B cell (primary cell): ENCODE measurements at regions not wholly inside any gene's neighbourhood (a gene's known extent, or its start where the extent isn't known, plus 50 kb on each side); places are given as distances from the start of the nearest gene placed in this dataset.

Source experiments
- ATAC-seq: fragments of 200-7000 bp; cut with Tn5 transposase; one replicate; pipeline ENCODE4 v1.10.0; 2021; ENCODE audit warnings: low read depth, mild to moderate bottlenecking, moderate number of reproducible peaks, moderate library complexity
- CTCF ChIA-PET: fragments of 350-600 bp; sonication (Branson Sonifier 250); formaldehyde crosslinking; loops from one replicate; lab custom pipeline; 2021; ENCODE audit warnings: antibody characterized with exemption, inconsistent platforms; lab: Charles Lee
- POLR2A ChIA-PET: fragments of 350-600 bp; sonication (Branson Sonifier 250); formaldehyde crosslinking; loops from one replicate; lab custom pipeline; 2021; ENCODE audit warnings: antibody characterized with exemption; lab: Charles Lee
- DNase-seq: peaks from one replicate; pipeline ENCODE4 v3.0.0; 2013
- H2AFZ ChIP-seq: 2 replicates; pipeline ENCODE4 v1.6.1; 2012; ENCODE audit warnings: mild to moderate bottlenecking, low read depth, low read length; ENCODE audit not compliant: insufficient read depth, poor library complexity, severe bottlenecking
- H3K27ac ChIP-seq, 2 donors: 1 replicate in 1 of 2; 2 replicates in 1 of 2; pipeline ENCODE4 v1.5.1; 2012 to 2013; ENCODE audit warnings: low read length in 2 of 2, mild to moderate bottlenecking in 2 of 2, moderate library complexity in 1 of 2
- H3K27me3 ChIP-seq, 4 experiments: fragments of 200-600 bp in 1 of 4; sonication (generic) in 1 of 4; replicated peaks in 1 of 4; 1 replicate in 2 of 4; 2 replicates in 2 of 4; pipeline versions ENCODE4 v1.6.1 to v1.7.0; 2013 to 2016; ENCODE audit warnings: low read length in 3 of 4, mild to moderate bottlenecking in 2 of 4, mixed read lengths in 1 of 4, moderate library complexity in 1 of 4; ENCODE audit not compliant: insufficient read depth in 4 of 4, control insufficient read depth in 3 of 4; ENCODE audit errors: control extremely low read depth in 1 of 4
- H3K36me3 ChIP-seq, 2 experiments: replicated peaks in 1 of 2; 1 replicate in 1 of 2; 2 replicates in 1 of 2; pipeline versions ENCODE4 v1.6.1 to v1.7.1; 2013; ENCODE audit warnings: low read length in 1 of 2; ENCODE audit not compliant: insufficient read depth in 2 of 2, control insufficient read depth in 1 of 2; ENCODE audit errors: control extremely low read depth in 1 of 2, extremely low read depth in 1 of 2
- H3K4me1 ChIP-seq, 2 donors: fragments of 200-600 bp in 1 of 2; sonication (generic) in 1 of 2; 1 replicate in 1 of 2; 2 replicates in 1 of 2; pipeline versions ENCODE4 v1.5.1 to v1.6.1; 2013 to 2017; ENCODE audit warnings: low read length in 2 of 2; ENCODE audit not compliant: control insufficient read depth in 2 of 2, insufficient read depth in 2 of 2
- H3K4me2 ChIP-seq: replicated peaks from 2 replicates; pipeline ENCODE3; 2012; ENCODE audit warnings: mild to moderate bottlenecking, low read depth, low read length; ENCODE audit not compliant: poor library complexity, severe bottlenecking
- H3K4me3 ChIP-seq, 5 experiments: fragments of 200-600 bp in 1 of 5; sonication (generic) in 1 of 5; 1 replicate in 3 of 5; 2 replicates in 2 of 5; pipeline versions ENCODE4 v1.5.1 to v1.7.0; 2011 to 2016; ENCODE audit warnings: low read length in 4 of 5, mild to moderate bottlenecking in 4 of 5, low read depth in 2 of 5, control low read depth in 1 of 5, moderate library complexity in 1 of 5; ENCODE audit not compliant: insufficient read depth in 1 of 5; ENCODE audit errors: control extremely low read depth in 1 of 5, extremely low read depth in 1 of 5
- H3K79me2 ChIP-seq: fragments of 200-600 bp; sonication (generic); one replicate; pipeline ENCODE4 v1.6.0; 2016; ENCODE audit warnings: low read length; ENCODE audit not compliant: control insufficient read depth, insufficient read depth
- H3K9ac ChIP-seq: fragments of 200-600 bp; sonication (generic); 2 replicates; pipeline ENCODE4 v1.6.1; 2017; ENCODE audit warnings: mild to moderate bottlenecking, low read length, moderate library complexity
- H3K9me3 ChIP-seq, 3 donors: one replicate each; pipeline versions ENCODE4 v1.6.1 to v1.7.1; 2013; ENCODE audit warnings: low read length in 2 of 3; ENCODE audit not compliant: control insufficient read depth in 2 of 3, insufficient read depth in 1 of 3; ENCODE audit errors: control extremely low read depth in 1 of 3
- H4K20me1 ChIP-seq: 2 replicates; pipeline ENCODE4 v1.6.0; 2012; ENCODE audit warnings: mild to moderate bottlenecking, low read length; ENCODE audit not compliant: insufficient read depth, control insufficient read depth, poor library complexity, severe bottlenecking
- H3K27ac Mint-ChIP-seq: one replicate; pipeline ENCODE4 v1.8.0; 2021; ENCODE audit warnings: mixed read lengths
- H3K27me3 Mint-ChIP-seq: one replicate; pipeline ENCODE4 v1.8.0; 2021; ENCODE audit warnings: mixed read lengths
- H3K4me1 Mint-ChIP-seq: one replicate; pipeline ENCODE4 v1.8.0; 2021; ENCODE audit warnings: mixed read lengths
- H3K4me3 Mint-ChIP-seq: one replicate; pipeline ENCODE4 v1.8.0; 2021; ENCODE audit warnings: mixed read lengths
- H3K9me3 Mint-ChIP-seq: one replicate; pipeline ENCODE4 v1.8.0; 2022; ENCODE audit warnings: mixed read lengths; ENCODE audit not compliant: insufficient read depth
- CTCF ChIP-seq: fragments of 200-600 bp; IDR thresholded peaks from one replicate; pipeline ENCODE4 v1.8.0; 2022; ENCODE audit warnings: antibody characterized with exemption, mild to moderate bottlenecking
- EZH2 ChIP-seq: IDR thresholded peaks from 2 replicates; pipeline ENCODE4 v1.6.1; 2012; ENCODE audit warnings: borderline replicate concordance, low read depth, mild to moderate bottlenecking, moderate library complexity, low read length; ENCODE audit not compliant: insufficient read depth, poor library complexity, severe bottlenecking
- WGBS: methylation state at CpG from one replicate; pipeline ENCODE4 v1.1.5; 2013; ENCODE audit warnings: missing lambda C conversion rate; ENCODE audit not compliant: insufficient coverage; 5-methylcytosine and 5-hydroxymethylcytosine counted together
- intact Hi-C: fragments of 100-400 bp; cut with micrococcal nuclease; formaldehyde crosslinking; loops from one replicate; pipeline ENCODE4 v1.10.0; 2022

DNA sequence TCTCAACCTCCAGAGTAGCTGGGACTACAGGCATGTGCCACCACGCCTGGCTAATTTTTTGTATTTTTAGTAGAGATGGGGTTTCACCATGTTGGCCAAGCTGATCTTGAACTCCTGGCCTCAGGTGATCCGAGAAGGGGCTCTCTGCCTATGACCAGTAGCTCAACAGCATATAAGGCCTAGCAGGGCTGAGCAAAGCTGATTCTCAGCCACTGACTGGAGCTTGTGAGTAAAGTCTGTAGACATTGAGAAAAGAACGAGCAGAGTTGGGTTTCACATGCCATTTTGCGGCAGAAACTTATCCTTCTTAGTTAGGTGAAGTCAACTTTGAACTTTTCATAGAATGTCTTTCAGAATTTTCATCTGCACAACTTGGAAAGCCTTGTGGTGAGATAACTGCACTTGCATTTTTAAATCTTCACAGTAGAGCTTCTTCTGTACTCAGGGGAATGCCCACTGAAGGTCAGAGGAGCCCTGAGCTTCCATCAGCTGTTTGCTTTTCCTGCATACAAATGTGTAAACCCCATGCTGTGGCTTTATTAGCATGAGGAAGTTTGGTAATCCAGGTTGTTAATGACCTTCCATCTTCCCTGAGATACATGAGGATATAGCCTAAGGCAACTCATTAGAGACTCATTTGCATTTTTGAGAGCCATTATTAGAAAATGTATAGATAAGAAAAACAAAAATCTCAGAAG lies 602.4 kb downstream of the METTL4 start:
- no peak overlapping the region for H3K27ac Mint-ChIP-seq
- POLR2A ChIA-PET: no interaction called here
- H3K79me2 ChIP-seq: no peaks in the 10 kb centered on the region
- H3K9ac ChIP-seq: no peak overlapping the region
- no peak overlapping the region for H3K27ac ChIP-seq
- intact Hi-C loops: no loop called here
- no peaks in the 10 kb centered on the region for H4K20me1 ChIP-seq
- no peak for DNase-seq
- no peaks in the 10 kb centered on the region for H3K27me3 ChIP-seq
- H3K4me3 Mint-ChIP-seq: no peak overlapping the region
- H3K4me2 ChIP-seq: no peak overlapping the region
- no peak for ATAC-seq
- no peak for TF ChIP-seq EZH2
- TF ChIP-seq CTCF: no peak
- no peak overlapping the region for H3K4me3 ChIP-seq
- no peaks in the 10 kb centered on the region for H3K9me3 ChIP-seq
- no peaks in the 10 kb centered on the region for H3K4me1 Mint-ChIP-seq
- no peak overlapping the region for H2AFZ ChIP-seq
- H3K9me3 Mint-ChIP-seq: no peaks in the 10 kb centered on the region
- no peaks in the 10 kb centered on the region for H3K4me1 ChIP-seq
- H3K36me3 ChIP-seq: no peaks in the 10 kb centered on the region
- no peaks in the 10 kb centered on the region for H3K27me3 Mint-ChIP-seq
- WGBS: 88% methylated on average over 3 of the region's 4 CpGs
- CTCF ChIA-PET: no interaction called here

DNA sequence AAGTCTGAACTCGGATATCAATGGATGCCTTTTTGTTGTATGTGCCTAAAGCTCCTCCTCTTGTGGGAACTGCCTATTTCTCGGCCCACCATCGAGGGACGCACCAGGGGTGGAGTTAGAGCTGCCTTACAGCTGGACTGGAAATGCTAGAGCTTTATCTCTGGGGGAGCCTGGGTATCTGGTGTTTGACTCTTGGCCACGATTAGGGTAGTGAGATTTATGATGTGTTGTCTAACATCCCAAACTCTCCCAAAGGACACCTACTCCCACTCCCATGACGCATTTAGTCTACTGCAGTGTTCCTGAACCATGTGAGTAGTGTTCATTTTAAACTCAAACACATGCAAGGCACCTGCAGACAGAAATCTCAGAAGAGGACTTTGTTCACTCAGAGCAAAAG lies 594.8 kb downstream of the METTL4 start:
- ATAC-seq (no peak), DNase-seq (no peak)
- no peak overlapping the region for H3K4me3 ChIP-seq
- H3K27ac ChIP-seq: no peak overlapping the region
- CTCF ChIA-PET: no interaction called here
- POLR2A ChIA-PET: no interaction called here
- H3K9ac ChIP-seq: no peak overlapping the region
- no CpG with 5 or more reads among the region's 6 CpGs for WGBS
- no peak overlapping the region for H3K27ac Mint-ChIP-seq
- no peaks in the 10 kb centered on the region for H3K27me3 ChIP-seq
- H3K9me3 Mint-ChIP-seq: peaks cover 6% of the 10 kb centered on the region
- H3K4me1 Mint-ChIP-seq: no peaks in the 10 kb centered on the region
- H3K4me3 Mint-ChIP-seq: no peak overlapping the region
- intact Hi-C loops: no loop called here
- no peaks in the 10 kb centered on the region for H3K36me3 ChIP-seq
- no peak overlapping the region for H2AFZ ChIP-seq
- H3K4me1 ChIP-seq: no peaks in the 10 kb centered on the region
- no peaks in the 10 kb centered on the region for H3K9me3 ChIP-seq
- no peak overlapping the region for H3K4me2 ChIP-seq
- no peaks in the 10 kb centered on the region for H3K27me3 Mint-ChIP-seq
- TF ChIP-seq EZH2 (no peak), CTCF (no peak)
- no peaks in the 10 kb centered on the region for H3K79me2 ChIP-seq
- no peaks in the 10 kb centered on the region for H4K20me1 ChIP-seq
